PC-3 (cell line): ENCODE measurements at regions not wholly inside any gene's neighbourhood (a gene's known extent, or its start where the extent isn't known, plus 50 kb on each side); places are given as distances from the start of the nearest gene placed in this dataset.

Source experiments
- ATAC-seq: fragments of 200-7000 bp; cut with Tn5 transposase; 2 replicates; pipeline ENCODE4 v1.9.1; 2020; ENCODE audit warnings: mild to moderate bottlenecking, moderate library complexity
- BruUV-seq: library from RNA; stranded (reverse); fragments of 400-500 nt; replicated peaks from 2 replicates; lab custom pipeline; 2021; lab: Mats Ljungman, UMichigan
- CTCF ChIA-PET: fragments of 300-600 bp; sonication (Branson Sonifier 250); formaldehyde crosslinking; loops from one replicate; lab custom pipeline; 2022; ENCODE audit warnings: antibody characterized with exemption; lab: Charles Lee
- POLR2A ChIA-PET: fragments of 300-600 bp; sonication (Branson Sonifier 250); formaldehyde crosslinking; loops from one replicate; lab custom pipeline; 2022; ENCODE audit warnings: antibody characterized with exemption; ENCODE audit not compliant: unreplicated experiment; lab: Charles Lee
- DNase-seq: peaks from one replicate; pipeline ENCODE4 v3.0.0-alpha.2; 2015
- H2AFZ ChIP-seq: fragments of 300-600 bp; sonication (generic); 2 replicates; pipeline ENCODE4 v1.6.0; 2016; ENCODE audit warnings: antibody characterized with exemption, low read length
- H3F3A ChIP-seq: fragments of 300-600 bp; sonication (generic); one replicate; pipeline ENCODE4 v1.6.0; 2017; ENCODE audit warnings: antibody characterized with exemption, low read length, control low read depth, mild to moderate bottlenecking; ENCODE audit not compliant: unreplicated experiment
- H3K27ac ChIP-seq: fragments of 300-600 bp; sonication (generic); 2 replicates; pipeline ENCODE4 v1.5.1; 2016; ENCODE audit warnings: mild to moderate bottlenecking, low read length
- H3K27me3 ChIP-seq: fragments of 300-600 bp; sonication (generic); 2 replicates; pipeline ENCODE4 v1.6.1; 2016; ENCODE audit warnings: low read length, mixed read lengths
- H3K36me3 ChIP-seq: fragments of 300-600 bp; sonication (generic); 2 replicates; pipeline ENCODE4 v1.6.1; 2016; ENCODE audit warnings: low read depth, mixed run types, low read length, mixed read lengths
- H3K4me1 ChIP-seq: fragments of 300-600 bp; sonication (generic); 2 replicates; pipeline ENCODE4 v1.5.1; 2016; ENCODE audit warnings: low read length; ENCODE audit not compliant: insufficient read depth
- H3K4me2 ChIP-seq: fragments of 300-600 bp; sonication (generic); 2 replicates; pipeline ENCODE4 v1.6.0; 2016; ENCODE audit warnings: low read length
- H3K4me3 ChIP-seq: fragments of 300-600 bp; sonication (generic); 2 replicates; pipeline ENCODE4 v1.5.1; 2016; ENCODE audit warnings: mild to moderate bottlenecking, low read length, mixed read lengths
- H3K79me2 ChIP-seq: fragments of 300-600 bp; sonication (generic); 2 replicates; pipeline ENCODE4 v1.6.1; 2017; ENCODE audit warnings: low read length, mixed read lengths
- H3K9ac ChIP-seq: fragments of 300-600 bp; sonication (generic); 2 replicates; pipeline ENCODE4 v1.6.0; 2016; ENCODE audit warnings: mild to moderate bottlenecking, low read length
- H3K9me2 ChIP-seq: fragments of 300-600 bp; sonication (generic); replicated peaks from 2 replicates; pipeline ENCODE4 v1.6.1; 2016; ENCODE audit warnings: mixed run types, low read length, mixed read lengths
- H3K9me3 ChIP-seq: fragments of 300-600 bp; sonication (generic); 2 replicates; pipeline ENCODE4 v1.6.1; 2016; ENCODE audit warnings: low read length, mixed read lengths
- H4K20me1 ChIP-seq: fragments of 300-600 bp; sonication (generic); 2 replicates; pipeline ENCODE4 v1.6.1; 2016; ENCODE audit warnings: low read length, mixed read lengths
- CTCF ChIP-seq: fragments of 300-600 bp; sonication (generic); conservative IDR thresholded peaks from 2 replicates; pipeline ENCODE4 v1.5.1; 2017; ENCODE audit warnings: antibody characterized with exemption, low read depth, mild to moderate bottlenecking, low read length
- EZH2 ChIP-seq: fragments of 300-600 bp; sonication (generic); IDR thresholded peaks from one replicate; pipeline ENCODE4 v1.6.1; 2017; ENCODE audit warnings: antibody characterized with exemption, mild to moderate bottlenecking, low read length; ENCODE audit not compliant: unreplicated experiment
- EZH2phosphoT487 ChIP-seq: fragments of 300-600 bp; sonication (generic); IDR thresholded peaks from 2 replicates; pipeline ENCODE4 v1.6.1; 2018; ENCODE audit warnings: mild to moderate bottlenecking, antibody characterized with exemption, low read length, borderline replicate concordance
- intact Hi-C: fragments of 100-400 bp; cut with micrococcal nuclease; formaldehyde crosslinking; loops from 2 replicates; pipeline ENCODE4 v1.9.0; 2023

- H4K20me1 ChIP-seq, result no peaks in the 10 kb centered on the region
- no peak overlapping the region for H3K9ac ChIP-seq
- TF ChIP-seq EZH2phosphoT487, result no peak
- no peak for TF ChIP-seq EZH2
- no peak for TF ChIP-seq CTCF
- no peak overlapping the region for H2AFZ ChIP-seq
- no peaks in the 10 kb centered on the region for H3K36me3 ChIP-seq
- no peaks in the 10 kb centered on the region for H3F3A ChIP-seq
- H3K4me2 ChIP-seq, result no peak overlapping the region
- CTCF ChIA-PET, result no interaction called here
- intact Hi-C loops, result no loop called here
- H3K27ac ChIP-seq, result no peak overlapping the region
- DNase-seq (no peak), ATAC-seq (no peak)
- POLR2A ChIA-PET, result no interaction called here
- no peaks in the 10 kb centered on the region for H3K9me2 ChIP-seq
- no peaks in the 10 kb centered on the region for H3K4me1 ChIP-seq
- BruUV-seq, result no TSS peak
- H3K9me3 ChIP-seq, result no peaks in the 10 kb centered on the region
- no peaks in the 10 kb centered on the region for H3K79me2 ChIP-seq
- peaks cover 55% of the 10 kb centered on the region for H3K27me3 ChIP-seq
- no peak overlapping the region for H3K4me3 ChIP-seq
Measured at GRCh38 chr12:107948391-107948945, 174.0 kb downstream of the ASCL4 start.

GRCh38 chr12:107951024-107951423 lies 176.5 kb downstream of the ASCL4 start:
- Histone ChIP-seq H2AFZ (no peak overlapping the region), H3K9ac (no peak overlapping the region), H3K4me1 (no peaks in the 10 kb centered on the region), H3K27me3 (peaks cover 73% of the 10 kb centered on the region), H3K9me2 (no peaks in the 10 kb centered on the region), H3F3A (no peaks in the 10 kb centered on the region), H3K4me3 (no peak overlapping the region), H3K4me2 (no peak overlapping the region), H4K20me1 (no peaks in the 10 kb centered on the region), H3K9me3 (no peaks in the 10 kb centered on the region), H3K27ac (no peak overlapping the region), H3K36me3 (no peaks in the 10 kb centered on the region), H3K79me2 (no peaks in the 10 kb centered on the region)
- POLR2A ChIA-PET, result no interaction called here
- intact Hi-C loops, result no loop called here
- no TSS peak for BruUV-seq
- CTCF ChIA-PET, result no interaction called here
- DNase-seq, result no peak
- TF ChIP-seq EZH2 (no peak), EZH2phosphoT487 (no peak), CTCF (no peak)
- no peak for ATAC-seq

- no peak for ATAC-seq
- no peak overlapping the region for H3K9ac ChIP-seq
Measured at GRCh38 chr12:107955966-107956643, 173.0 kb upstream of the WSCD2 start.

More at GRCh38 chr12:107955966-107956643, 173.0 kb upstream of the WSCD2 start:
- Histone ChIP-seq H3K4me3 (no peak overlapping the region), H2AFZ (no peak overlapping the region), H3K9me2 (no peaks in the 10 kb centered on the region), H3K4me2 (no peak overlapping the region), H3K79me2 (no peaks in the 10 kb centered on the region), H3K36me3 (no peaks in the 10 kb centered on the region), H3K27me3 (peaks cover 57% of the 10 kb centered on the region), H3K9me3 (no peaks in the 10 kb centered on the region), H3F3A (no peaks in the 10 kb centered on the region), H3K27ac (no peak overlapping the region), H3K4me1 (no peaks in the 10 kb centered on the region), H4K20me1 (no peaks in the 10 kb centered on the region)
- POLR2A ChIA-PET, result no interaction called here
- TF ChIP-seq EZH2 (no peak), CTCF (no peak), EZH2phosphoT487 (no peak)
- CTCF ChIA-PET, result no interaction called here
- BruUV-seq, result no TSS peak
- no peak for DNase-seq
- intact Hi-C loops, result no loop called here
